Endothelial cell of umbilical vein (primary cell): ENCODE measurements at regions not wholly inside any gene's neighbourhood (a gene's known extent, or its start where the extent isn't known, plus 50 kb on each side); places are given as distances from the start of the nearest gene placed in this dataset.

Source experiments
- BruUV-seq: library from RNA; stranded (reverse); fragments of 400-500 nt; replicated peaks from 2 replicates; lab custom pipeline; 2021; lab: Mats Ljungman, UMichigan
- CTCF ChIA-PET: fragments of 300-600, 350-600 bp; sonication (Branson Sonifier 250); formaldehyde crosslinking; loops from one replicate; lab custom pipeline; 2021; ENCODE audit warnings: antibody characterized with exemption, inconsistent platforms; lab: Charles Lee
- POLR2A ChIA-PET: fragments of 300-600, 350-600 bp; sonication (Branson Sonifier 250); formaldehyde crosslinking; loops from one replicate; lab custom pipeline; 2021; ENCODE audit warnings: antibody characterized with exemption, inconsistent platforms; lab: Charles Lee
- DNase-seq: peaks from one replicate; pipeline ENCODE4 v3.0.0-alpha.2; 2011; ENCODE audit warnings: low read depth, low spot score
- FAIRE-seq: peaks from 2 replicates; lab custom pipeline; 2011; peaks lifted over from hg19 to GRCh38; lab: Jason Lieb, UNC
- H2AFZ ChIP-seq: 2 replicates; pipeline ENCODE4 v1.6.0; 2012; ENCODE audit warnings: low read depth, low read length, control low read depth, inconsistent platforms
- H3K27ac ChIP-seq: 2 replicates; pipeline ENCODE4 v1.5.1; 2011; ENCODE audit warnings: low read depth, mild to moderate bottlenecking, control low read depth, low read length, moderate library complexity; ENCODE audit not compliant: insufficient read depth
- H3K27me3 ChIP-seq, 2 experiments: 2 replicates each; pipeline versions ENCODE4 v1.6.0 to v1.6.1; 2011; ENCODE audit warnings: low read length in 2 of 2, mixed read lengths in 1 of 2; ENCODE audit not compliant: control insufficient read depth in 2 of 2, insufficient read depth in 2 of 2
- H3K36me3 ChIP-seq, 2 experiments: 2 replicates in 1 of 2; 3 replicates in 1 of 2; pipeline ENCODE4 v1.5.1; 2011; ENCODE audit warnings: low read length in 2 of 2, mild to moderate bottlenecking in 1 of 2, moderate library complexity in 1 of 2; ENCODE audit not compliant: control insufficient read depth in 2 of 2, insufficient read depth in 2 of 2; ENCODE audit errors: extremely low read depth in 1 of 2
- H3K4me1 ChIP-seq: 3 replicates; pipeline ENCODE4 v1.5.1; 2011; ENCODE audit warnings: mild to moderate bottlenecking, low read length; ENCODE audit not compliant: control insufficient read depth, insufficient read depth; ENCODE audit errors: extremely low read depth
- H3K4me2 ChIP-seq: 2 replicates; pipeline ENCODE4 v1.6.1; 2011; ENCODE audit warnings: low read length, control low read depth, mixed read lengths; ENCODE audit not compliant: insufficient read depth
- H3K4me3 ChIP-seq, 3 experiments: fragments of 200-600 bp in 1 of 3; sonication (generic), shearing (Covaris generic) in 1 of 3; replicated peaks in 1 of 3; 2 replicates each; pipeline ENCODE4 v1.5.1; 2011 to 2016; ENCODE audit warnings: control low read depth in 3 of 3, low read length in 3 of 3, mild to moderate bottlenecking in 2 of 3, inconsistent platforms in 1 of 3, low read depth in 1 of 3, moderate library complexity in 1 of 3; ENCODE audit not compliant: insufficient read depth in 1 of 3
- H3K79me2 ChIP-seq: 2 replicates; pipeline ENCODE4 v1.6.0; 2012; ENCODE audit warnings: low read length, inconsistent platforms; ENCODE audit not compliant: control insufficient read depth, insufficient read depth
- H3K9ac ChIP-seq: replicated peaks from 2 replicates; pipeline ENCODE3; 2011; ENCODE audit warnings: low read length, control low read depth; ENCODE audit not compliant: insufficient read depth; ENCODE audit errors: extremely low read depth
- H3K9me1 ChIP-seq: replicated peaks from 3 replicates; pipeline ENCODE4 v1.6.0; 2011; ENCODE audit warnings: mild to moderate bottlenecking, low read length; ENCODE audit not compliant: control insufficient read depth, insufficient read depth; ENCODE audit errors: extremely low read depth
- H3K9me3 ChIP-seq: replicated peaks from 2 replicates; pipeline ENCODE4 v1.5.1; 2012; ENCODE audit warnings: low read length, inconsistent platforms; ENCODE audit not compliant: control insufficient read depth, insufficient read depth
- H4K20me1 ChIP-seq: replicated peaks from 2 replicates; pipeline ENCODE3; 2011; ENCODE audit warnings: mild to moderate bottlenecking, low read length; ENCODE audit not compliant: control insufficient read depth, insufficient read depth; ENCODE audit errors: extremely low read depth
- EZH2 ChIP-seq: IDR thresholded peaks from 2 replicates; pipeline ENCODE4 v1.6.1; 2012; ENCODE audit warnings: borderline replicate concordance, low read depth, mild to moderate bottlenecking, moderate library complexity, low read length, inconsistent platforms; ENCODE audit not compliant: severe bottlenecking
- FOS ChIP-seq: IDR thresholded peaks from 2 replicates; pipeline ENCODE4 v1.6.1; 2011; ENCODE audit warnings: mild to moderate bottlenecking, low read length, moderate library complexity, borderline replicate concordance; ENCODE audit not compliant: insufficient read depth
- GATA2 ChIP-seq: IDR thresholded peaks from 2 replicates; pipeline ENCODE4 v1.7.0; 2011; ENCODE audit warnings: low read depth, mild to moderate bottlenecking, moderate library complexity, mixed read lengths, low read length; ENCODE audit not compliant: insufficient read length, insufficient read depth
- JUN ChIP-seq: IDR thresholded peaks from 2 replicates; pipeline ENCODE4 v1.6.1; 2011; ENCODE audit warnings: borderline replicate concordance, low read depth; ENCODE audit not compliant: insufficient read length, insufficient read depth
- MYC ChIP-seq: IDR thresholded peaks from one replicate; pipeline ENCODE4 v1.6.1; 2011; ENCODE audit warnings: mild to moderate bottlenecking, low read depth, low read length
- POLR2A ChIP-seq: IDR thresholded peaks from 2 replicates; pipeline ENCODE4 v1.6.1; 2012; ENCODE audit warnings: low read depth, mild to moderate bottlenecking, control low read depth, low read length
- POLR2AphosphoS5 ChIP-seq: IDR thresholded peaks from 2 replicates; pipeline ENCODE4 v1.6.1; 2012; ENCODE audit warnings: low read depth, mild to moderate bottlenecking, control low read depth, low read length, moderate library complexity; ENCODE audit not compliant: insufficient read depth
- dilution Hi-C: fragments of 300-500 bp; cut with MboI; formaldehyde crosslinking; loops from one replicate; pipeline ENCODE4 v1.15.0; 2019; ENCODE audit warnings: low sequenced_read_pairs; ENCODE audit not compliant: extremely low pct_ligation_motif_present
- intact Hi-C: fragments of 100-400 bp; cut with micrococcal nuclease; formaldehyde crosslinking; loops from one replicate; pipeline ENCODE4 v1.10.0; 2022
- TF ChIP-seq, protein P1 (sequence below), 2 donors: IDR thresholded peaks; 1 replicate in 1 of 2; 2 replicates in 1 of 2; pipeline ENCODE4 v1.5.1; 2011; ENCODE audit warnings: low read length in 2 of 2, mild to moderate bottlenecking in 2 of 2, moderate library complexity in 2 of 2, control low read depth in 1 of 2, inconsistent platforms in 1 of 2, low read depth in 1 of 2; ENCODE audit not compliant: insufficient read depth in 1 of 2; ENCODE audit errors: extremely low read depth in 1 of 2
- TF ChIP-seq, protein P2 (sequence below): IDR thresholded peaks from 2 replicates; pipeline ENCODE4 v1.6.1; 2011; ENCODE audit not compliant: insufficient read depth, insufficient read length

DNA sequence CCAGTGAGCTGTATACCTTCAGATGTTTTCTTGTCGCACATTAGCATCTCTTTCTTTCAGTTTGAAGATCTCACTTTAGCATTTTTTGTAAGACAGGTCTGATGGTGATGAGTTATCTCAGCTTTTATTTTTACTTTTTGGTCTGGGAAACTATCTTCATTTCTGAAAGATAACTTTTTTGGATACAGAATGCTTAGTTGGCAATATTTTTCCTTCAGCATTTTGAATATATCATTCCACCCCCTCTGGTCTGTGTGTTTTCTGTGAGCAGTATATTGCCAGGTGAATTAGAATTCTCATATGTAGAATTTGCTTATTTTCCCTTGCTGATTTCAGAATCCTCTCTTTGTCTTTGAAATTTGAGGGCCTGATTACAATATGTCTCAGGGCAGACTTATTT lies 743.3 kb downstream of the PLOD2 start:
- H3K36me3 ChIP-seq, result no peaks in the 10 kb centered on the region
- H4K20me1 ChIP-seq, result no peaks in the 10 kb centered on the region
- no peak overlapping the region for H3K27ac ChIP-seq
- BruUV-seq, result no TSS peak
- ChIA-PET POLR2A (no interaction called here), CTCF (no interaction called here)
- H3K9ac ChIP-seq, result no peak overlapping the region
- H3K4me2 ChIP-seq, result no peak overlapping the region
- no peaks in the 10 kb centered on the region for H3K9me3 ChIP-seq
- no peaks in the 10 kb centered on the region for H3K9me1 ChIP-seq
- DNase-seq (no peak), FAIRE-seq (no peak)
- H3K79me2 ChIP-seq, result no peaks in the 10 kb centered on the region
- H3K4me3 ChIP-seq, result no peak overlapping the region
- intact Hi-C loops (no loop called here), dilution Hi-C loops (no loop called here)
- H3K4me1 ChIP-seq, result no peaks in the 10 kb centered on the region
- H3K27me3 ChIP-seq, result no peaks in the 10 kb centered on the region
- no peak for TF ChIP-seq MYC
- TF ChIP-seq, protein P1, sequence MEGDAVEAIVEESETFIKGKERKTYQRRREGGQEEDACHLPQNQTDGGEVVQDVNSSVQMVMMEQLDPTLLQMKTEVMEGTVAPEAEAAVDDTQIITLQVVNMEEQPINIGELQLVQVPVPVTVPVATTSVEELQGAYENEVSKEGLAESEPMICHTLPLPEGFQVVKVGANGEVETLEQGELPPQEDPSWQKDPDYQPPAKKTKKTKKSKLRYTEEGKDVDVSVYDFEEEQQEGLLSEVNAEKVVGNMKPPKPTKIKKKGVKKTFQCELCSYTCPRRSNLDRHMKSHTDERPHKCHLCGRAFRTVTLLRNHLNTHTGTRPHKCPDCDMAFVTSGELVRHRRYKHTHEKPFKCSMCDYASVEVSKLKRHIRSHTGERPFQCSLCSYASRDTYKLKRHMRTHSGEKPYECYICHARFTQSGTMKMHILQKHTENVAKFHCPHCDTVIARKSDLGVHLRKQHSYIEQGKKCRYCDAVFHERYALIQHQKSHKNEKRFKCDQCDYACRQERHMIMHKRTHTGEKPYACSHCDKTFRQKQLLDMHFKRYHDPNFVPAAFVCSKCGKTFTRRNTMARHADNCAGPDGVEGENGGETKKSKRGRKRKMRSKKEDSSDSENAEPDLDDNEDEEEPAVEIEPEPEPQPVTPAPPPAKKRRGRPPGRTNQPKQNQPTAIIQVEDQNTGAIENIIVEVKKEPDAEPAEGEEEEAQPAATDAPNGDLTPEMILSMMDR (IDR thresholded peaks at IDR 0.05; ENCODE audit: extremely low read depth in 1 of 2, insufficient read depth in 1 of 2, low read depth in 1 of 2, low read length in 2 of 2), result no peak
- no peak for TF ChIP-seq JUN
- no peak for TF ChIP-seq FOS
- TF ChIP-seq, protein P2, sequence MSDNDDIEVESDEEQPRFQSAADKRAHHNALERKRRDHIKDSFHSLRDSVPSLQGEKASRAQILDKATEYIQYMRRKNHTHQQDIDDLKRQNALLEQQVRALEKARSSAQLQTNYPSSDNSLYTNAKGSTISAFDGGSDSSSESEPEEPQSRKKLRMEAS, result no peak
- TF ChIP-seq EZH2, result no peak
- no peak overlapping the region for H2AFZ ChIP-seq

DNA sequence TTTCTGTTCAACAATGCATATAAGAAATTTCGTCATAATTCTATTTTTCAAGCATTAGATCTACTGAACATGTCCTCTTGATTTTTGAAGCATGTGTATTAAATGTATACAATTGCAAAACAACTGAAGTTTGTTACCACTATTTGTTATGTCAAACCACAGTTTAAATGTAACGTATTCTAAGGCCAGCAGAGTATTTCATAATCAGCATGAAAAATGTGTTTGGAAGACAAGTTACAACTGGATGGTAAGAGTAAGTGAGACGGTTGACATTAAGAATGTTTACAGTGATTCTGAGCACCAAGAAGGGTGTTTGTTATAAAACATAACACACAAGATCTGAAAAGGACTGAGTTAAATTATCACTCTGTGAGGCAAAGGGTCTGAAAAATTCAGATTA lies 738.4 kb downstream of the PLOD2 start:
- Histone ChIP-seq H3K4me1 (no peaks in the 10 kb centered on the region), H3K36me3 (no peaks in the 10 kb centered on the region), H3K27me3 (no peaks in the 10 kb centered on the region), H3K4me2 (no peak overlapping the region), H3K27ac (no peak overlapping the region), H3K79me2 (no peaks in the 10 kb centered on the region), H3K4me3 (no peak overlapping the region), H4K20me1 (no peaks in the 10 kb centered on the region), H3K9me3 (no peaks in the 10 kb centered on the region), H3K9me1 (no peaks in the 10 kb centered on the region), H3K9ac (no peak overlapping the region), H2AFZ (no peak overlapping the region)
- no peak for TF ChIP-seq POLR2AphosphoS5
- TF ChIP-seq POLR2A, result no peak
- no peak for TF ChIP-seq FOS
- no peak for TF ChIP-seq JUN
- no peak for TF ChIP-seq EZH2
- TF ChIP-seq GATA2, result no peak
- TF ChIP-seq, protein P1 (IDR thresholded peaks at IDR 0.05; ENCODE audit: extremely low read depth in 1 of 2, insufficient read depth in 1 of 2, low read depth in 1 of 2, low read length in 2 of 2), result no peak
- TF ChIP-seq MYC, result no peak
- TF ChIP-seq, protein P2, result no peak
- no TSS peak for BruUV-seq
- ChIA-PET CTCF (no interaction called here), POLR2A (no interaction called here)
- intact Hi-C loops (no loop called here), dilution Hi-C loops (no loop called here)
- FAIRE-seq (peak; percentile 37), DNase-seq (no peak)
